ENCODE measurements at regions not wholly inside any gene's neighbourhood (a gene's known extent, or its start where the extent isn't known, plus 50 kb on each side); places are given as distances from the start of the nearest gene placed in this dataset.
"Not testable (repeated sequence)": the region's sequence is repeated elsewhere in the genome, so short reads cannot be mapped to it uniquely, and the experiment has no call there.

DNA sequence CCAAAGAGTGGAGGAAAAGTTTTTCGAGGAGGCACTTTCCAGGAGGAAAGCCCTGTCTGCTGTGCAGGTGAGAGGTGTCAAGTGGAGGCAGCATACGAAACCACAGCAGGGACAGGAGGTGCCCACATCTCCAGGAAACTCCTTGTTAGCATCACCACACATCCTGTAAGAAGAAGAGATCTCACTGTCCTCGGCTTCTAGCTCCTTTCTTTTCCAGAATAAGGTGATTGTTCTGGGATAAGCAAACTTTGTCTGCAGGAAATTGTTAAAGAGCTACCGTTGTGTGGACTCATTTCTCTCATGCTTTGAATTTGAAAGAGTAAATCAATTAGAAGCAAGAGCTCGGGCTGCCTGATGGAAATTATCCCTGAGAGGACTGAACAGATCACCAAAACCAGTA, 269.4 kb downstream of the CXCL12 start:
- Histone ChIP-seq H3K9me3 (no peaks in the 10 kb centered on the region), H3K4me3 (ENCODE audit: low read depth, low read length) (no peak overlapping the region), H3K36me3 (no peaks in the 10 kb centered on the region), H3K4me1 (no peaks in the 10 kb centered on the region), H3K27me3 (no peaks in the 10 kb centered on the region)
- no peak for DNase-seq
- TF ChIP-seq, protein P1, sequence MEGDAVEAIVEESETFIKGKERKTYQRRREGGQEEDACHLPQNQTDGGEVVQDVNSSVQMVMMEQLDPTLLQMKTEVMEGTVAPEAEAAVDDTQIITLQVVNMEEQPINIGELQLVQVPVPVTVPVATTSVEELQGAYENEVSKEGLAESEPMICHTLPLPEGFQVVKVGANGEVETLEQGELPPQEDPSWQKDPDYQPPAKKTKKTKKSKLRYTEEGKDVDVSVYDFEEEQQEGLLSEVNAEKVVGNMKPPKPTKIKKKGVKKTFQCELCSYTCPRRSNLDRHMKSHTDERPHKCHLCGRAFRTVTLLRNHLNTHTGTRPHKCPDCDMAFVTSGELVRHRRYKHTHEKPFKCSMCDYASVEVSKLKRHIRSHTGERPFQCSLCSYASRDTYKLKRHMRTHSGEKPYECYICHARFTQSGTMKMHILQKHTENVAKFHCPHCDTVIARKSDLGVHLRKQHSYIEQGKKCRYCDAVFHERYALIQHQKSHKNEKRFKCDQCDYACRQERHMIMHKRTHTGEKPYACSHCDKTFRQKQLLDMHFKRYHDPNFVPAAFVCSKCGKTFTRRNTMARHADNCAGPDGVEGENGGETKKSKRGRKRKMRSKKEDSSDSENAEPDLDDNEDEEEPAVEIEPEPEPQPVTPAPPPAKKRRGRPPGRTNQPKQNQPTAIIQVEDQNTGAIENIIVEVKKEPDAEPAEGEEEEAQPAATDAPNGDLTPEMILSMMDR (IDR thresholded peaks at IDR 0.05; ENCODE audit: low read depth, low read length) = no peak

DNA sequence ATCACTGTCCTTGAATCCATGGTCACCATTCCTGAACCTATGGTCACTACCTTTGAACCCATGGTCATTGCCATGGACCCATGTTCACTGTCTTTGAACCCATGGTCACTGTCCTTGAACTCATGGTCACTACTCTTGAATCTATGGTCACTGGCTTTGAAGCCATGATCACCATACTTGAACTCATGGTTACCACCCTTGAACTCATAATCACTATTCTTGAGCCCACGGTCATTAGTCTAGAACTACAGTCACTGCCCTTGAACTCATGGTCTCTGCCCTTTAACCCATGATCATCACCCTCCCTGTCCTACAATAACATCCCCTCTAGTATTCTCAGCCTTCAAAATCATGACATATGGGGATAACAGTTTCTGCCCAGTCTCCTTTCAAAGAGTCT, 270.5 kb downstream of the CXCL12 start:
- no peaks in the 10 kb centered on the region for H3K27me3 ChIP-seq
- H3K36me3 ChIP-seq = no peaks in the 10 kb centered on the region
- no peak for DNase-seq
- H3K4me3 ChIP-seq (ENCODE audit: low read depth, low read length) = no peak overlapping the region
- H3K4me1 ChIP-seq = no peaks in the 10 kb centered on the region
- TF ChIP-seq, protein P1 (IDR thresholded peaks at IDR 0.05; ENCODE audit: low read depth, low read length) = no peak
- H3K9me3 ChIP-seq = no peaks in the 10 kb centered on the region

DNA sequence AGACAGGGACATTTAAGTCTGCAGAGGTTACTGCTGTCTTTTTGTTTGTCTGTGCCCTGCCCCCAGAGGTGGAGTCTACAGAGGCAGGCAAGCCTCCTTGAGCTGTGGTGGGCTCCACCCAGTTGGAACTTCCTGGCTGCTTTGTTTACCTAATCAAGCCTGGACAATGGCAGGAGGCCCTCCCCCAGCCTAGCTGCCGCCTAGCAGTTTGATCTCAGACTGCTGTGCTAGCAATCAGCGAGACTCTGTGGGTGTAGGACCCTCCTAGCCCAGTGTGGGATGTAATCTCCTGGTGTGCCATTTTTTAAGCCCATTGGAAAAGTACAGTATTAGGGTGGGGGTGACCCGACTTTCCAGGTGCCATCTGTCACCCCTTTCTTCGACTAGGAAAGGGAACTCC, 272.6 kb downstream of the CXCL12 start:
- H3K9me3 ChIP-seq; H3K36me3 ChIP-seq; H3K4me1 ChIP-seq; H3K27me3 ChIP-seq; DNase-seq; H3K4me3 ChIP-seq (ENCODE audit: low read depth, low read length): not testable (repeated sequence)

- H3K27me3 ChIP-seq = no peaks in the 10 kb centered on the region
- no peaks in the 10 kb centered on the region for H3K4me1 ChIP-seq
- TF ChIP-seq, protein P1 (IDR thresholded peaks at IDR 0.05; ENCODE audit: low read depth, low read length) = no peak
- no peaks in the 10 kb centered on the region for H3K36me3 ChIP-seq
- DNase-seq = no peak
- no peak overlapping the region for H3K4me3 ChIP-seq (ENCODE audit: low read depth, low read length)
- H3K9me3 ChIP-seq = no peaks in the 10 kb centered on the region
Measured at GRCh38 chr10:44105696-44106095, 279.2 kb downstream of the CXCL12 start.

GRCh38 chr10:44102726-44103255, 282.1 kb downstream of the CXCL12 start:
- H3K9me3 ChIP-seq = no peaks in the 10 kb centered on the region
- no peaks in the 10 kb centered on the region for H3K27me3 ChIP-seq
- TF ChIP-seq, protein P1 (IDR thresholded peaks at IDR 0.05; ENCODE audit: low read depth, low read length) = no peak
- H3K36me3 ChIP-seq = no peaks in the 10 kb centered on the region
- H3K4me3 ChIP-seq (ENCODE audit: low read depth, low read length) = no peak overlapping the region
- no peaks in the 10 kb centered on the region for H3K4me1 ChIP-seq
- DNase-seq = no peak

DNA sequence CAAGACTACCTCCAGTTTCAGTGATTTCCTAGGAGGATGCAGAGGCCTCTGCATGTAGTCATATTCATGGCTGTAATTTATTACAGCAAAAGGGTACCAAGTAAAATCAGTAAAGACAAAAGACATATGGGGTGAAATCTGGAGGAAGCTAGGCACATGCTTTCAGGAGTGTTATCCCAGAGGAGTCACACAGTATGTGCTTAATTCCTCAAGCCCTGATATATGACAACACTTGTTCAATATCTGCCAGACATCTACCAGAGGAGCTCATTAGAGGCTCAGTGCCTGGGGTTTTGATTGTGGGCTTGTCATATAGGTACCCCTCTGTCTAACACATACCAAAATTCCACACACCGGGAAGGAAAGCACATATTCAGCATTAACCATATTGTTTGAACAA, 283.8 kb downstream of the CXCL12 start:
- TF ChIP-seq, protein P1 (IDR thresholded peaks at IDR 0.05; ENCODE audit: low read depth, low read length) = no peak
- Histone ChIP-seq H3K4me3 (ENCODE audit: low read depth, low read length) (no peak overlapping the region), H3K4me1 (no peaks in the 10 kb centered on the region), H3K27me3 (no peaks in the 10 kb centered on the region), H3K36me3 (no peaks in the 10 kb centered on the region), H3K9me3 (no peaks in the 10 kb centered on the region)
- DNase-seq = no peak

GRCh38 chr10:44099511-44099910, 285.4 kb downstream of the CXCL12 start:
- H3K36me3 ChIP-seq = no peaks in the 10 kb centered on the region
- H3K27me3 ChIP-seq = no peaks in the 10 kb centered on the region
- no peak for DNase-seq
- H3K4me3 ChIP-seq (ENCODE audit: low read depth, low read length) = no peak overlapping the region
- H3K4me1 ChIP-seq = no peaks in the 10 kb centered on the region
- H3K9me3 ChIP-seq = no peaks in the 10 kb centered on the region
- TF ChIP-seq, protein P1 (IDR thresholded peaks at IDR 0.05; ENCODE audit: low read depth, low read length) = no peak

DNA sequence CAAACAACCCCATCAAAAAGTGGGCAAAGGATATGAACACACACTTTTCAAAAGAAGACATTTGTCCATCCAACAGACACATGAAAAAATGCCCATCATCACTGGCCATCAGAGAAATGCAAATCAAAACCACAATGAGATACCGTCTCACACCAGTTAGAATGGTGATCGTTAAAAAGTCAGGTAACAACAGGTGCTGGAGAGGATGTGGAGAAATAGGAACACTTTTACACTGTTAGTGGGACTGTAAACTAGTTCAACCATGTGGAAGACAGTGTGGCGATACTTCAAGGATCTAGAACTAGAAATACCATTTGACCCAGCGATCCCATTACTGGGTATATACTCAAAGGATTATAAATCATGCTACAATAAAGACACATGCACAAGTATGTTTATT, 288.7 kb downstream of the CXCL12 start:
- H3K4me1 ChIP-seq; H3K9me3 ChIP-seq; H3K4me3 ChIP-seq (ENCODE audit: low read depth, low read length); DNase-seq; H3K27me3 ChIP-seq; H3K36me3 ChIP-seq: not testable (repeated sequence)
